ENCODE measurements at regions not wholly inside any gene's neighbourhood (a gene's known extent, or its start where the extent isn't known, plus 50 kb on each side); places are given as distances from the start of the nearest gene placed in this dataset.

DNA sequence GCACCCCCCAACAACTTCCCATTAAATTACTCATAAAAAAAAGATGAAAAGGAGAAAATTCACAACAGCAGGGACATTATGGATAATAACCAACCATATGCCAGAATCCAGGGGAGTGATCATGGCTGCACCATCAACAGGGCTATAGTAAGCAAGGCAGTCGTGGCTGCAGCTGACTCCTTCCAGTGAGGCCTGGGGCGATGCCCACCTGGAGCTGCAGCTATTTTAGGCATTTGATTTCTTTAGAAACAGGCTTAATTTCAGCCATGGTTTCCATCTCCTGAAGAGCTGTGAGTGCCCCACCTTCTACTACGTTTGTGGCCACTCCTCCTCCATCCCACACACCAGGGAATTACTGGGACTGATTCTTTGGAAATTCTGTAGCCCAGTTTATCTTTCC lies 84.0 kb downstream of the MINAR1 start:
- no peak for DNase-seq
- no peaks in the 10 kb centered on the region for H3K4me1 ChIP-seq
- H3K4me3 ChIP-seq, result no peak overlapping the region
- TF ChIP-seq CTCF (IDR thresholded peaks at IDR 0.05) (no peak), POLR2A (IDR thresholded peaks at IDR 0.05) (no peak)
- H3K27ac ChIP-seq, result no peak overlapping the region
- H3K9me3 ChIP-seq, result no peaks in the 10 kb centered on the region
- H3K36me3 ChIP-seq, result no peaks in the 10 kb centered on the region
- intact Hi-C loops (cut with DNase I; ENCODE audit: low total_unique reads), result no loop called here
- H3K27me3 ChIP-seq, result no peaks in the 10 kb centered on the region

GRCh38 chr15:79516646-79517045 lies 84.5 kb downstream of the MINAR1 start:
- no peak overlapping the region for H3K4me3 ChIP-seq
- no peaks in the 10 kb centered on the region for H3K36me3 ChIP-seq
- TF ChIP-seq CTCF (IDR thresholded peaks at IDR 0.05) (no peak), POLR2A (IDR thresholded peaks at IDR 0.05) (no peak)
- H3K9me3 ChIP-seq, result no peaks in the 10 kb centered on the region
- intact Hi-C loops (cut with DNase I; ENCODE audit: low total_unique reads), result no loop called here
- no peak overlapping the region for H3K27ac ChIP-seq
- DNase-seq, result no peak
- H3K4me1 ChIP-seq, result no peaks in the 10 kb centered on the region
- no peaks in the 10 kb centered on the region for H3K27me3 ChIP-seq

- Histone ChIP-seq H3K4me3 (no peak overlapping the region), H3K9me3 (no peaks in the 10 kb centered on the region), H3K27ac (no peak overlapping the region), H3K27me3 (no peaks in the 10 kb centered on the region), H3K4me1 (no peaks in the 10 kb centered on the region), H3K36me3 (no peaks in the 10 kb centered on the region)
- no peak for TF ChIP-seq POLR2A (IDR thresholded peaks at IDR 0.05)
- TF ChIP-seq CTCF (IDR thresholded peaks at IDR 0.05), result no peak
- no peak for DNase-seq
- intact Hi-C loops (cut with DNase I; ENCODE audit: low total_unique reads), result no loop called here
Observed at GRCh38 chr15:79519628-79520027, 87.5 kb downstream of the MINAR1 start.

DNA sequence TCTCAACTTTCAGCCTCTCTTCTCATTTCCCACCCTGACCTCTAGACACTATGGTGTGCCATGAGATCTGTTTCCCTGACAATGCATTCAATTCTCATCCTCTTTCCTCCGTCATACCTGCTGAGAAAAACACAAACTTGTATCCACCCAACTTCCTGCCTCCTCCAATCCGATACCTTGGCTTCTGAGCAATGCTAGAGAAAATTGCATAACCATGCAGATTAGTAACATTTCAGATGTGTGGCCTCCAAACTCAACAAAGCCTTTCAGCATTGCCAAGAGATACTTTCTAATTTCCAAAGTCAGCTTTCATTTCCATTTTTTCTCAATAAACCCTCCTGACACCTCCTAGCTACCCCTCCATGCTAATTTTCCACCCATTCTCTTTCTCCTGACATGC lies 88.5 kb downstream of the MINAR1 start:
- Histone ChIP-seq H3K9me3 (no peaks in the 10 kb centered on the region), H3K4me1 (no peaks in the 10 kb centered on the region), H3K4me3 (no peak overlapping the region), H3K36me3 (no peaks in the 10 kb centered on the region), H3K27ac (no peak overlapping the region), H3K27me3 (no peaks in the 10 kb centered on the region)
- intact Hi-C loops (cut with DNase I; ENCODE audit: low total_unique reads), result no loop called here
- no peak for TF ChIP-seq CTCF (IDR thresholded peaks at IDR 0.05)
- TF ChIP-seq POLR2A (IDR thresholded peaks at IDR 0.05), result no peak
- no peak for DNase-seq

GRCh38 chr15:79522656-79523055 lies 90.5 kb downstream of the MINAR1 start:
- H3K4me1 ChIP-seq, result no peaks in the 10 kb centered on the region
- no peak for DNase-seq
- intact Hi-C loops (cut with DNase I; ENCODE audit: low total_unique reads), result no loop called here
- no peaks in the 10 kb centered on the region for H3K36me3 ChIP-seq
- TF ChIP-seq CTCF (IDR thresholded peaks at IDR 0.05) (no peak), POLR2A (IDR thresholded peaks at IDR 0.05) (no peak)
- H3K27me3 ChIP-seq, result no peaks in the 10 kb centered on the region
- no peak overlapping the region for H3K27ac ChIP-seq
- H3K9me3 ChIP-seq, result no peaks in the 10 kb centered on the region
- H3K4me3 ChIP-seq, result no peak overlapping the region

All from uterus (tissue), 3 donors.